CD4-positive, alpha-beta memory T cell (primary cell): ENCODE measurements at regions not wholly inside any gene's neighbourhood (a gene's known extent, or its start where the extent isn't known, plus 50 kb on each side); places are given as distances from the start of the nearest gene placed in this dataset.

Source experiments
- CTCF ChIA-PET: fragments of 350-600 bp; sonication (Branson Sonifier 250); formaldehyde crosslinking; loops from one replicate; lab custom pipeline; 2021; ENCODE audit warnings: inconsistent platforms; ENCODE audit not compliant: partially characterized antibody; lab: Charles Lee
- POLR2A ChIA-PET: fragments of 350-600 bp; sonication (Branson Sonifier 250); formaldehyde crosslinking; loops from one replicate; lab custom pipeline; 2021; ENCODE audit not compliant: partially characterized antibody; lab: Charles Lee
- DNase-seq, 5 donors: peaks; one replicate each; pipeline versions ENCODE4 v3.0.0 to v3.0.0-alpha.2; 2020 to 2022; ENCODE audit warnings: mixed read lengths in 1 of 5
- H3K27ac ChIP-seq: one replicate; pipeline ENCODE4 v1.7.0; 2013; ENCODE audit warnings: low read depth, low read length
- H3K27me3 ChIP-seq: 2 replicates; pipeline ENCODE4 v1.7.0; 2013; ENCODE audit warnings: mild to moderate bottlenecking, low read length, moderate library complexity; ENCODE audit not compliant: insufficient read depth
- H3K36me3 ChIP-seq: 2 replicates; pipeline ENCODE4 v1.7.0; 2013; ENCODE audit warnings: mild to moderate bottlenecking, low read length, moderate library complexity; ENCODE audit not compliant: insufficient read depth
- H3K4me1 ChIP-seq: 2 replicates; pipeline ENCODE4 v1.7.0; 2013; ENCODE audit warnings: mild to moderate bottlenecking, low read length, moderate library complexity; ENCODE audit not compliant: insufficient read depth
- H3K4me3 ChIP-seq, 2 donors: one replicate each; pipeline ENCODE4 v1.7.0; 2013; ENCODE audit warnings: low read length in 2 of 2, mild to moderate bottlenecking in 1 of 2
- H3K9me3 ChIP-seq, 2 donors: one replicate each; pipeline ENCODE4 v1.7.0; 2013; ENCODE audit warnings: low read length in 2 of 2, control low read depth in 1 of 2; ENCODE audit not compliant: control insufficient read depth in 1 of 2
- H3K27ac Mint-ChIP-seq, 7 donors: one replicate each; pipeline ENCODE4 v1.8.0; 2020 to 2021; ENCODE audit warnings: mixed read lengths in 7 of 7, mild to moderate bottlenecking in 6 of 7, inconsistent platforms in 3 of 7, moderate library complexity in 3 of 7
- H3K27me3 Mint-ChIP-seq, 2 donors: one replicate each; pipeline ENCODE4 v1.8.0; 2020 to 2021; ENCODE audit warnings: mixed read lengths in 2 of 2
- H3K36me3 Mint-ChIP-seq, 2 donors: one replicate each; pipeline ENCODE4 v1.8.0; 2020 to 2021; ENCODE audit warnings: mixed read lengths in 2 of 2, inconsistent platforms in 1 of 2, mild to moderate bottlenecking in 1 of 2
- H3K4me1 Mint-ChIP-seq, 4 donors: one replicate each; pipeline ENCODE4 v1.8.0; 2020 to 2021; ENCODE audit warnings: mixed read lengths in 4 of 4, mild to moderate bottlenecking in 1 of 4
- H3K4me3 Mint-ChIP-seq, 8 donors: one replicate each; pipeline ENCODE4 v1.8.0; 2020 to 2021; ENCODE audit warnings: mixed read lengths in 8 of 8, mild to moderate bottlenecking in 7 of 8, moderate library complexity in 6 of 8, inconsistent platforms in 3 of 8
- H3K9me3 Mint-ChIP-seq, 8 donors: one replicate each; pipeline ENCODE4 v1.8.0; 2020 to 2021; ENCODE audit warnings: mixed read lengths in 8 of 8, mild to moderate bottlenecking in 5 of 8, inconsistent platforms in 3 of 8, moderate library complexity in 1 of 8
- intact Hi-C: fragments of 100-400 bp; cut with micrococcal nuclease; formaldehyde crosslinking; loops from one replicate; pipeline ENCODE4 v1.15.1; 2023

DNA sequence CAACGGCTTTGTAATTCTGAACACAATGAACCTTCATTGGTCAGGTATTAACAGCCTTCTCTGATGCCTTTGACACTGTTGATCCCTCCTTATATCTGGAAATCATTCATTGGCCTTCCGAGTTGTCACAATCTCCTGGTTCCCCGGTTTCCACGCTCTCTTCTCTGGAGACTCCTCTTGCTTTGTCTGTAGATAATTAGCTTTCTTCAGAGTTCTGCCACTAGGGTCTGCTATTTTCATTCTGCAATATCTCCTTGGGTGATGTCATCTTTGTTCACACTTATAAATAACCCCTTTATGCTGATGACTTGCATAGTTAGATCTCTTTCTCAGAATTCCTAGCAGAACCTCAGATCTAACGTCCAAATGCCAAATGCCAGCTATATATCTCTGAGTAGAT lies 583.8 kb upstream of the ZNF717 start:
- Mint-ChIP-seq H3K27ac (no peak overlapping the region), H3K27me3 (no peaks in the 10 kb centered on the region), H3K4me3 (no peak overlapping the region), H3K4me1 (no peaks in the 10 kb centered on the region), H3K36me3 (no peaks in the 10 kb centered on the region), H3K9me3 (peaks cover 0 to 17% (median 9%) of the 10 kb centered on the region in 8 donors)
- DNase-seq, result no peak
- intact Hi-C loops, result no loop called here
- H3K4me3 ChIP-seq, result no peak overlapping the region
- peaks cover 0 to 4% of the 10 kb centered on the region in 2 donors for H3K9me3 ChIP-seq
- ChIA-PET CTCF (no interaction called here), POLR2A (no interaction called here)
- H3K4me1 ChIP-seq, result no peaks in the 10 kb centered on the region
- H3K27me3 ChIP-seq, result no peaks in the 10 kb centered on the region
- no peak overlapping the region for H3K27ac ChIP-seq
- H3K36me3 ChIP-seq, result no peaks in the 10 kb centered on the region

DNA sequence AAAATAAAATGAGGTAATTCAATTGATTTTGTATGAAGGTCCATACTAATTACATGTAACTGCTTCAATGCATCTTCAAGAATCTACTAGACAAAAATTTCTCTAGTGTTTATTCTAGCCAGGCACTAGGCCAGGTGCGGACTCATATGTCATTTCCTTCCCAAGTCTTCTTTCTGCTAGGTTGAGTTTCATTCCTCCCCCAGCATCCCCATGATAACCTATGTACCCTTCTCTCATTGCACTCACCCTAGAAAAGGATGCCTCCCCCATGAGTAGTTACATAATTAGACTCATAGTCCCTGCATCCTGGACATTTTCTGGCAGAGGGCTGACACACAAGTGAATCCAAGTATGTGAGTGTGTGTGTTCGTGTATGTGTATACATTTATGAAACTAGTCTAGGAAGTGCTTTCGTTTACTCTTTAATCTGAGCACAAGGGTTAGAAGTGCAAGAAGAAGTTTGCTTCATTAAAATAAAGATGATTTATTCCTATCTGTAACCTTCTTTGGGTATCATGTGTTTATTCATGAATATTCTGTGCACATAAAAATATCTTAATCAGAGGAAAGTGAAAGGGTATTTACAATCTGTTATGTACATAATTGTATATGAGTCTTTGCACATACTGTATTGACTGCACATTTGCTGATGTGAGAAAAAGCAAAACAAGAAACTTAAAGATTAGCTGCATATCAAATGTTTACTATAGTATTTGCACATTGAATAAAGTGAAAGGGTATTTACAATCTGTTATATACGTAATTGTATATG lies 585.6 kb upstream of the ZNF717 start:
- intact Hi-C loops, result no loop called here
- DNase-seq, result no peak
- Mint-ChIP-seq H3K27me3 (no peaks in the 10 kb centered on the region), H3K4me1 (no peaks in the 10 kb centered on the region), H3K9me3 (peaks cover 0 to 13% (median 8%) of the 10 kb centered on the region in 8 donors), H3K27ac (no peak overlapping the region), H3K4me3 (no peak overlapping the region), H3K36me3 (no peaks in the 10 kb centered on the region)
- peaks cover 0 to 4% of the 10 kb centered on the region in 2 donors for H3K9me3 ChIP-seq
- H3K27ac ChIP-seq, result no peak overlapping the region
- H3K36me3 ChIP-seq, result no peaks in the 10 kb centered on the region
- H3K4me1 ChIP-seq, result no peaks in the 10 kb centered on the region
- CTCF ChIA-PET, result no interaction called here
- H3K27me3 ChIP-seq, result no peaks in the 10 kb centered on the region
- H3K4me3 ChIP-seq, result no peak overlapping the region
- POLR2A ChIA-PET, result no interaction called here

DNA sequence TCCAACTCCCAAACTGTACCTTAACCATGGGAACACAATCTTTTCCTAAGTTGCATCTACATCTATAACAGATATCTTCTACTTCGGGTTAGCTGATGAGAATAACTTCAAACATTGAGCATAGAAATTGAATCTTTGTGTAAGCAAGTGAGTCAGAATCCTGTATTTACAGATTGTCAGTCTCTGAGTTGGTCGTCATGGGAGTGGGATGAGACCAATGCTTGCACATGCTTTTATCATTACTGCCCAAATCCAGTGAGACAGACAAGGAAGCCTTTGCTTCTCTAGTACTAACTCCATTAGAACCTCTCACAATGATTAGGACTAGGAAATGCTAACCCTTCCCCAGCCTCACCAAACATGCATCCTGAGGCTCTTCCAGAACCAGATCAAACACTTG lies 587.1 kb upstream of the ZNF717 start:
- CTCF ChIA-PET, result no interaction called here
- POLR2A ChIA-PET, result no interaction called here
- no peak overlapping the region for H3K4me3 Mint-ChIP-seq

DNA sequence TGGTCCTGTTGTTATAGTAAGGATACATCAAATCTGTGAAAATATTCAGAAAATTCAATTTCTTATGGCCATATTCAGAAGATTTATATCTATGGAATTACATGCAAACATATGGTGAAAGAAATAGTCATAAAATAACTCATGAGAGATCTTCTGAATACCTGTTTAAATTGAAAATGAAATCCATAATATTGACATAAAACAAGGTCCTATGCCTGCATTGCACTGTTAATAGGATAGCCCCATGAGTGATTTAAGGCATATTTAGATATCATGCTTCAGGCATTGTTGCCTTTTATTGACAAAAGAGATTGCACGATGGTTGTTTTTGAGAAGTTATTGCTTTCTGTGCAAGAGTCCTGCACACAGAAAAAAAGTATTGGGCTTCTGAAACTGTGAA lies 591.7 kb upstream of the ZNF717 start:
- Histone ChIP-seq H3K36me3 (no peaks in the 10 kb centered on the region), H3K4me3 (no peak overlapping the region), H3K27me3 (no peaks in the 10 kb centered on the region), H3K4me1 (no peaks in the 10 kb centered on the region), H3K9me3 (no peaks in the 10 kb centered on the region), H3K27ac (no peak overlapping the region)
- no peak overlapping the region for H3K27ac Mint-ChIP-seq
- no peaks in the 10 kb centered on the region for H3K27me3 Mint-ChIP-seq
- ChIA-PET CTCF (no interaction called here), POLR2A (no interaction called here)
- intact Hi-C loops, result no loop called here
- peaks cover 3 to 12% (median 10%) of the 10 kb centered on the region in 8 donors for H3K9me3 Mint-ChIP-seq
- no peaks in the 10 kb centered on the region for H3K36me3 Mint-ChIP-seq
- DNase-seq, result no peak
- H3K4me3 Mint-ChIP-seq, result no peak overlapping the region
- no peaks in the 10 kb centered on the region for H3K4me1 Mint-ChIP-seq

More for the DNA sequence above, 587.1 kb upstream of the ZNF717 start:
- Mint-ChIP-seq H3K4me1 (no peaks in the 10 kb centered on the region), H3K36me3 (no peaks in the 10 kb centered on the region), H3K27ac (no peak overlapping the region), H3K27me3 (no peaks in the 10 kb centered on the region), H3K9me3 (peaks cover 0 to 12% (median 7%) of the 10 kb centered on the region in 8 donors)
- intact Hi-C loops, result no loop called here
- Histone ChIP-seq H3K27ac (no peak overlapping the region), H3K27me3 (no peaks in the 10 kb centered on the region), H3K4me3 (no peak overlapping the region), H3K36me3 (no peaks in the 10 kb centered on the region), H3K4me1 (no peaks in the 10 kb centered on the region), H3K9me3 (peaks cover 0 to 4% of the 10 kb centered on the region in 2 donors)
- no peak for DNase-seq

DNA sequence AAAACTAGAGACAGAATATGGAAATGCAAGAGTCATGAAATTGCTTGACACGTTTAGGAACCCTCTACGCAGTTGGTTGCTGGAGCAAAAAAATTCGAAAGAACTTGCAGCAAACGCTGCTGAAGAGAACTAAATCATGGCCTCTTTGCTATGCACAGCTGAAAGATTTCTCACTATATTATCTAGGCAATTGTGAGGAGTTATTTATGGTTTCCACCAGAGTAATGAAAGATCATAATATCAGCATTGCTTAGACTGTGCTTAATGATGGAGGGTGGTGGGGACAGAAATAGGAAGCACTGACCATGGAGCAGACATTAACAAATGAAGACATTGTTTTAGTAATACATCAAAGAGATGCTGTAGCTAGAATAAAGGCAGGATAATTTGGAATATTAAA lies 593.4 kb upstream of the ZNF717 start:
- Histone ChIP-seq H3K36me3 (no peaks in the 10 kb centered on the region), H3K4me1 (no peaks in the 10 kb centered on the region), H3K27ac (no peak overlapping the region), H3K9me3 (no peaks in the 10 kb centered on the region), H3K4me3 (no peak overlapping the region), H3K27me3 (no peaks in the 10 kb centered on the region)
- intact Hi-C loops, result no loop called here
- Mint-ChIP-seq H3K36me3 (no peaks in the 10 kb centered on the region), H3K27ac (no peak overlapping the region), H3K27me3 (no peaks in the 10 kb centered on the region), H3K9me3 (peaks cover 2 to 17% (median 7%) of the 10 kb centered on the region in 8 donors), H3K4me1 (no peaks in the 10 kb centered on the region), H3K4me3 (no peak overlapping the region)
- DNase-seq, result no peak
- ChIA-PET POLR2A (no interaction called here), CTCF (no interaction called here)

DNA sequence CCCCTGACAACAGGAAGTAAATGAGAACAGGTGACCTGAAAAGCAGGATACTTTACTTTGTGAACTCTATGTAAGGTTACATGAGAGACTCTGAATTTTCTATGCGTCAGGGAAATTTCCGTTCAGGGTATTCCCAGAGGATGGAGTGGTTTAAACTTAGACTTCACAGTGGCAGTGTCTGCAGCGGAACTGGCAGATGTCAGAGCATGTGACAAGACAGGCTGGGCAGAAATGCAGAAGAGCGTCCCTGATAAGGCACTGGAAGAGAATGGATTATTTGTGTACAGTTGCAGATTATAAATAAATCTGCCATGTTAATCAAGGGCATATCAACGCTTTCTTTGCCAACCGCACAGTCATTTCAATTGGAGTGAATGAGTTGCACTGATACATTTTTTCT lies 598.4 kb upstream of the ZNF717 start:
- Histone ChIP-seq H3K27ac (no peak overlapping the region), H3K9me3 (no peaks in the 10 kb centered on the region), H3K4me3 (no peak overlapping the region), H3K4me1 (no peaks in the 10 kb centered on the region), H3K27me3 (no peaks in the 10 kb centered on the region), H3K36me3 (no peaks in the 10 kb centered on the region)
- no peaks in the 10 kb centered on the region for H3K36me3 Mint-ChIP-seq
- intact Hi-C loops, result no loop called here
- CTCF ChIA-PET, result no interaction called here
- H3K4me3 Mint-ChIP-seq, result no peak overlapping the region
- POLR2A ChIA-PET, result no interaction called here
- H3K27ac Mint-ChIP-seq, result no peak overlapping the region
- DNase-seq, result no peak
- peaks cover 0 to 32% (median 8%) of the 10 kb centered on the region in 8 donors for H3K9me3 Mint-ChIP-seq
- no peaks in the 10 kb centered on the region for H3K27me3 Mint-ChIP-seq
- H3K4me1 Mint-ChIP-seq, result no peaks in the 10 kb centered on the region

DNA sequence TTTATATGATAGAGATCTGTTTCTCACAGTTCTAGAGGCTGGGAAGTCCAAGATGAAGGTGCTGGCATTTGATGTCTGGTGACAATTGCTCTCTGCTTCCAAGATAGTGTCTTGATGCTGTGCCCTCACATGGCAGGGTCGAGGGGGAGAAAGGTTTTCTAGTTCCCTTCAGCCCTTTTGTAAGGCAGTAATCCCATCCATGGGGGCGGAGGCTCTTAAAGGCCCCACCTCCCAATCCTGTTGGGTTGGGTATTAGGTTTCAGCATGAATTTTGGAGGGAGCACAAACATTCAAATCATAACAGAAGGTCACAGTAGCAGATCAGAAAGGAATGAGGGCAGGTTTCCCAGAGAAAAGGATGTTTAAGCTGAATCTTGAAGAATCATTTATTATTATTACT lies 601.7 kb upstream of the ZNF717 start:
- H3K36me3 ChIP-seq, result no peaks in the 10 kb centered on the region
- intact Hi-C loops, result no loop called here
- H3K4me3 ChIP-seq, result no peak overlapping the region
- Mint-ChIP-seq H3K27ac (no peak overlapping the region), H3K9me3 (peaks cover 0 to 26% (median 7%) of the 10 kb centered on the region in 8 donors), H3K27me3 (no peaks in the 10 kb centered on the region), H3K4me1 (no peaks in the 10 kb centered on the region), H3K4me3 (no peak overlapping the region), H3K36me3 (no peaks in the 10 kb centered on the region)
- no peak overlapping the region for H3K27ac ChIP-seq
- H3K9me3 ChIP-seq, result no peaks in the 10 kb centered on the region
- no peaks in the 10 kb centered on the region for H3K27me3 ChIP-seq
- CTCF ChIA-PET, result no interaction called here
- POLR2A ChIA-PET, result no interaction called here
- no peaks in the 10 kb centered on the region for H3K4me1 ChIP-seq
- DNase-seq, result no peak
